HepG2 (cell line): ENCODE measurements at regions not wholly inside any gene's neighbourhood (a gene's known extent, or its start where the extent isn't known, plus 50 kb on each side); places are given as distances from the start of the nearest gene placed in this dataset.
"Not testable (repeated sequence)": the region's sequence is repeated elsewhere in the genome, so short reads cannot be mapped to it uniquely, and the experiment has no call there.

Experiments
- ATAC-seq: fragments of 200-7000 bp; cut with Tn5 transposase; 3 replicates; pipeline ENCODE4 v1.9.1; 2020; ENCODE audit warnings: mild to moderate bottlenecking, moderate library complexity
- BruUV-seq: library from RNA; stranded (reverse); fragments of 400-500 nt; replicated peaks from 2 replicates; lab custom pipeline; 2021; lab: Mats Ljungman, UMichigan
- CTCF ChIA-PET: fragments of 300-600 bp; formaldehyde crosslinking; extraction: SDS; loops from one replicate; lab custom pipeline; 2021; ENCODE audit warnings: low total read pairs, inconsistent platforms, low intra/inter-chr PET ratio; lab: Yijun Ruan, JAX
- POLR2A ChIA-PET: fragments of 350-600 bp; sonication (Branson Sonifier 250); formaldehyde crosslinking; loops from one replicate; lab custom pipeline; 2020; ENCODE audit warnings: antibody characterized with exemption, inconsistent platforms; lab: Yijun Ruan, JAX
- DNase-seq: peaks from one replicate; pipeline ENCODE4 v3.0.0-alpha.2; 2015; ENCODE audit warnings: low spot score
- FAIRE-seq: peaks from 3 replicates; lab custom pipeline; 2011; peaks lifted over from hg19 to GRCh38; lab: Jason Lieb, UNC
- H2AFZ ChIP-seq: one replicate; pipeline ENCODE4 v1.6.1; 2011; ENCODE audit warnings: low read length, inconsistent platforms
- H3K27ac ChIP-seq: fragments of 300-600 bp; 3 replicates; pipeline ENCODE4 v1.8.0; 2011; ENCODE audit warnings: mixed run types, mild to moderate bottlenecking, mixed read lengths, low read length, inconsistent platforms; ENCODE audit not compliant: insufficient read depth; ENCODE audit errors: extremely low read length
- H3K27me3 ChIP-seq, 2 experiments: fragments of 200-600 bp in 1 of 2; 2 replicates in 1 of 2; 3 replicates in 1 of 2; pipeline versions ENCODE4 v1.6.0 to v1.8.0; 2011; ENCODE audit warnings: low read length in 2 of 2, mild to moderate bottlenecking in 2 of 2, moderate library complexity in 2 of 2, inconsistent platforms in 1 of 2; ENCODE audit not compliant: insufficient read depth in 2 of 2, control insufficient read depth in 1 of 2
- H3K36me3 ChIP-seq, 2 experiments: fragments of 200-600 bp in 1 of 2; replicated peaks in 1 of 2; 2 replicates in 1 of 2; 3 replicates in 1 of 2; pipeline versions ENCODE4 v1.5.1 to v1.8.0; 2011; ENCODE audit warnings: low read length in 2 of 2, inconsistent platforms in 1 of 2; ENCODE audit not compliant: insufficient read depth in 2 of 2, control insufficient read depth in 1 of 2
- H3K4me1 ChIP-seq: 2 replicates; pipeline ENCODE4 v1.5.1; 2012; ENCODE audit warnings: low read length, inconsistent platforms; ENCODE audit not compliant: insufficient read depth
- H3K4me2 ChIP-seq: 2 replicates; pipeline ENCODE4 v1.6.0; 2011; ENCODE audit warnings: low read depth, low read length, inconsistent platforms
- H3K4me3 ChIP-seq, 3 experiments: fragments of 200-600 bp in 1 of 3; sonication (generic), shearing (Covaris generic) in 1 of 3; replicated peaks in 1 of 3; 2 replicates each; pipeline ENCODE4 v1.5.1; 2011 to 2016; ENCODE audit warnings: low read length in 3 of 3, inconsistent platforms in 2 of 3, low read depth in 2 of 3, mild to moderate bottlenecking in 2 of 3, control low read depth in 1 of 3, mixed read lengths in 1 of 3; ENCODE audit not compliant: insufficient read depth in 1 of 3
- H3K79me2 ChIP-seq: one replicate; pipeline ENCODE4 v1.6.1; 2011; ENCODE audit warnings: low read length, inconsistent platforms; ENCODE audit not compliant: insufficient read depth
- H3K9ac ChIP-seq: 2 replicates; pipeline ENCODE4 v1.6.0; 2011; ENCODE audit warnings: mild to moderate bottlenecking, low read depth, low read length, inconsistent platforms; ENCODE audit not compliant: insufficient read depth
- H3K9me3 ChIP-seq: 2 replicates; pipeline ENCODE4 v1.5.1; 2012; ENCODE audit warnings: mild to moderate bottlenecking, low read length
- H4K20me1 ChIP-seq: 2 replicates; pipeline ENCODE4 v1.6.0; 2011; ENCODE audit warnings: inconsistent platforms, mild to moderate bottlenecking, low read length, moderate library complexity; ENCODE audit not compliant: insufficient read depth
- BCL6 ChIP-seq: IDR thresholded peaks from 2 replicates; pipeline ENCODE4 v1.6.1; 2016; ENCODE audit warnings: missing genetic modification reagents, missing compliant biosample characterization
- FOXA3 ChIP-seq: IDR thresholded peaks from 2 replicates; pipeline ENCODE4 v1.6.1; 2016; ENCODE audit warnings: missing genetic modification reagents, missing compliant biosample characterization
- GATAD2A ChIP-seq: IDR thresholded peaks from 2 replicates; pipeline ENCODE4 v1.6.1; 2016
- HNF4A ChIP-seq: sonication (generic); formaldehyde crosslinking; IDR thresholded peaks from 2 replicates; pipeline ENCODE4 v1.4.0; 2020; ENCODE audit warnings: missing genetic modification reagents
- HNF4G ChIP-seq, 2 experiments: sonication (generic) in 1 of 2; formaldehyde crosslinking in 1 of 2; IDR thresholded peaks; 2 replicates each; pipeline versions ENCODE4 v1.4.0 to v1.6.1; 2011 to 2020; ENCODE audit warnings: borderline replicate concordance in 2 of 2, low read depth in 2 of 2, mild to moderate bottlenecking in 2 of 2, low read length in 1 of 2, missing genetic modification reagents in 1 of 2, moderate library complexity in 1 of 2
- NR2C2 ChIP-seq: sonication (generic); formaldehyde crosslinking; IDR thresholded peaks from 2 replicates; pipeline ENCODE4 v1.4.0; 2020; ENCODE audit warnings: missing genetic modification reagents, mild to moderate bottlenecking, moderate library complexity, borderline replicate concordance
- NR2F6 ChIP-seq, 2 experiments: IDR thresholded peaks; 2 replicates each; pipeline ENCODE4 v1.6.1; 2016; ENCODE audit warnings: antibody characterized with exemption in 1 of 2, mild to moderate bottlenecking in 1 of 2
- PATZ1 ChIP-seq: sonication (generic); formaldehyde crosslinking; IDR thresholded peaks from 2 replicates; pipeline ENCODE4 v1.4.0; 2020; ENCODE audit warnings: missing genetic modification reagents
- PAXIP1 ChIP-seq: sonication (generic); formaldehyde crosslinking; conservative IDR thresholded peaks from 2 replicates; pipeline ENCODE4 v1.4.0; 2020; ENCODE audit warnings: mild to moderate bottlenecking, missing genetic modification reagents, moderate library complexity
- RARA ChIP-seq: IDR thresholded peaks from 2 replicates; pipeline ENCODE4 v1.6.1; 2016; ENCODE audit warnings: missing genetic modification reagents, missing compliant biosample characterization
- WGBS: methylation state at CpG from one replicate; pipeline ENCODE4 v1.1.6; 2017; ENCODE audit warnings: low lambda C conversion rate; 5-methylcytosine and 5-hydroxymethylcytosine counted together
- in situ Hi-C: cut with HindIII; loops from 2 replicates; pipeline ENCODE4 v1.10.0; 2017; ENCODE audit warnings: low pct_unique_long_range_greater_than_20kb; ENCODE audit not compliant: extremely low pct_ligation_motif_present
- intact Hi-C: fragments of 100-400 bp; cut with micrococcal nuclease; formaldehyde crosslinking; loops from one replicate; pipeline ENCODE4 v1.10.0; 2022; ENCODE audit not compliant: unreplicated experiment
- TF ChIP-seq, protein P1 (sequence below): sonication (generic); formaldehyde crosslinking; IDR thresholded peaks from 2 replicates; pipeline ENCODE4 v1.4.0; 2020; ENCODE audit warnings: missing genetic modification reagents, mild to moderate bottlenecking, borderline replicate concordance

- CTCF ChIA-PET, H3K4me3 ChIP-seq, H3K27ac ChIP-seq, H3K27me3 ChIP-seq, H3K9ac ChIP-seq, POLR2A ChIA-PET, H3K79me2 ChIP-seq, H2AFZ ChIP-seq, intact Hi-C loops, H3K4me2 ChIP-seq, H3K36me3 ChIP-seq, H4K20me1 ChIP-seq, ATAC-seq, H3K9me3 ChIP-seq, DNase-seq, in situ Hi-C loops, BruUV-seq, FAIRE-seq: not testable (repeated sequence)
- peaks cover 25% of the 10 kb centered on the region for H3K4me1 ChIP-seq
- WGBS: no CpG with 5 or more reads among the region's 6 CpGs
Observed at GRCh38 chr2:111580616-111581015, 303.4 kb downstream of the ANAPC1 start.

DNA sequence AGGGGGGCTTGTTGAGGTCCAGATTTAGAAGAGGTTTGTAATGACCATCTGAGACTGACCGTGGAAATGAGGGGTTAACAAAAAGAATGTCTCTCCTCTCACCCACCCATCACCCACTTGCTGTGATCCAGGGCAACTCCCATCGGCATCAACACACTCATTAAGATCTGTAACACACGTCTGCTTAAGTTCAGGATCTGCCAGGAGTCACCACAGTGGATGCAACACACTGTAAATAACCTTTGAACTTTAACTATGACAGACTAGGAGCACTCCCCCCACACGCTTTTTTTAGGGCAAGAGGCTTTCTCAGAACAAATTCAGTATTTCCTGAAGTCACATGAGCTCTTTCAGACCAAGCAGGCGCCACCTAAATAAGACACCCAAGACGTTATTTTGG lies 301.9 kb downstream of the ANAPC1 start:
- FAIRE-seq: peak; percentile 82
- CTCF ChIA-PET; BruUV-seq; TF ChIP-seq HNF4G (CRISPR knock-in tag; IDR thresholded peaks at IDR 0.05; ENCODE audit: borderline replicate concordance, low read depth): not testable (repeated sequence)
- TF ChIP-seq HNF4G (IDR thresholded peaks at IDR 0.05; ENCODE audit: borderline replicate concordance, low read depth, low read length) (0 out of 2 replicates have a peak, but pooled peaks have one; percentile 22), NR2F6 (IDR thresholded peaks at IDR 0.05) (peak; percentile 52; the same call in 1 of the 2 replicates), NR2F6 (CRISPR knock-in tag; IDR thresholded peaks at IDR 0.05) (peak; percentile 47; the same call in 1 of the 2 replicates), PAXIP1 (CRISPR knock-in tag) (0 out of 2 replicates have a peak, but pooled peaks have one; percentile 36), FOXA3 (peak; percentile 29; the same call in 1 of the 2 replicates), RARA (CRISPR knock-in tag) (0 out of 2 replicates have a peak, but pooled peaks have one; percentile 8), PATZ1 (0 out of 2 replicates have a peak, but pooled peaks have one; percentile 23), NR2C2 (CRISPR knock-in tag) (peak; percentile 71), BCL6 (peak; percentile 35; the same call in 1 of the 2 replicates), GATAD2A (CRISPR knock-in tag) (0 out of 2 replicates have a peak, but pooled peaks have one; percentile 17), HNF4A (CRISPR knock-in tag) (peak; percentile 66)
- TF ChIP-seq, protein P1, sequence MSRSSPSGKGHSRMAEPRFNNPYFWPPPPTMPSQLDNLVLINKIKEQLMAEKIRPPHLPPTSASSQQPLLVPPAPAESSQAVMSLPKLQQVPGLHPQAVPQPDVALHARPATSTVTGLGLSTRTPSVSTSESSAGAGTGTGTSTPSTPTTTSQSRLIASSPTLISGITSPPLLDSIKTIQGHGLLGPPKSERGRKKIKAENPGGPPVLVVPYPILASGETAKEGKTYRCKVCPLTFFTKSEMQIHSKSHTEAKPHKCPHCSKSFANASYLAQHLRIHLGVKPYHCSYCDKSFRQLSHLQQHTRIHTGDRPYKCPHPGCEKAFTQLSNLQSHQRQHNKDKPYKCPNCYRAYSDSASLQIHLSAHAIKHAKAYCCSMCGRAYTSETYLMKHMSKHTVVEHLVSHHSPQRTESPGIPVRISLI (CRISPR knock-in tag): peak; percentile 17; the same call in 1 of the 2 replicates

More for the DNA sequence above, 301.9 kb downstream of the ANAPC1 start:
- peak; percentile 89 for ATAC-seq
- intact Hi-C loops, H3K79me2 ChIP-seq, POLR2A ChIA-PET, H3K9ac ChIP-seq, H2AFZ ChIP-seq, H4K20me1 ChIP-seq, H3K36me3 ChIP-seq, H3K27ac ChIP-seq, in situ Hi-C loops, H3K9me3 ChIP-seq, H3K27me3 ChIP-seq, H3K4me3 ChIP-seq: not testable (repeated sequence)
- peak overlapping the region; percentile 42; the same call in 1 of the 2 replicates for H3K4me2 ChIP-seq
- peaks cover 25% of the 10 kb centered on the region for H3K4me1 ChIP-seq
- DNase-seq: peak; percentile 39
- 16% methylated on average over 6 of the region's 6 CpGs for WGBS
